HEK293T (cell line): ENCODE measurements at regions not wholly inside any gene's neighbourhood (a gene's known extent, or its start where the extent isn't known, plus 50 kb on each side); places are given as distances from the start of the nearest gene placed in this dataset.
"Not testable (repeated sequence)": the region's sequence is repeated elsewhere in the genome, so short reads cannot be mapped to it uniquely, and the experiment has no call there.

Source experiments
- CTCF ChIA-PET: fragments of 350-600 bp; formaldehyde crosslinking; extraction: SDS; loops from one replicate; lab custom pipeline; 2021; ENCODE audit warnings: antibody characterized with exemption, inconsistent platforms; lab: Yijun Ruan, JAX
- POLR2A ChIA-PET: fragments of 350-600 bp; formaldehyde crosslinking; extraction: SDS; loops from one replicate; lab custom pipeline; 2020; ENCODE audit warnings: antibody characterized with exemption, inconsistent platforms; lab: Yijun Ruan, JAX
- DNase-seq: peaks from one replicate; pipeline ENCODE4 v3.0.0; 2012; ENCODE audit warnings: mixed read lengths; ENCODE audit errors: extremely low spot score
- ARNT ChIP-seq: fragments of 450-650 bp; IDR thresholded peaks from 2 replicates; pipeline ENCODE4 v1.6.1; 2017; ENCODE audit warnings: mild to moderate bottlenecking
- BHLHE40 ChIP-seq: fragments of 450-650 bp; IDR thresholded peaks from 2 replicates; pipeline ENCODE4 v1.6.1; 2016; ENCODE audit warnings: mild to moderate bottlenecking, moderate library complexity, borderline replicate concordance
- CTBP1 ChIP-seq: fragments of 450-650 bp; IDR thresholded peaks from 2 replicates; pipeline ENCODE4 v1.6.1; 2016; ENCODE audit warnings: borderline replicate concordance
- ELF4 ChIP-seq: fragments of 450-650 bp; IDR thresholded peaks from 2 replicates; pipeline ENCODE4 v1.6.1; 2017; ENCODE audit warnings: antibody characterized with exemption
- FOXA1 ChIP-seq: fragments of 450-650 bp; IDR thresholded peaks from 2 replicates; pipeline ENCODE4 v1.6.1; 2016; ENCODE audit warnings: mild to moderate bottlenecking
- FOXK2 ChIP-seq: fragments of 450-650 bp; IDR thresholded peaks from 2 replicates; pipeline ENCODE4 v1.6.1; 2016; ENCODE audit warnings: mild to moderate bottlenecking
- FOXM1 ChIP-seq: fragments of 450-650 bp; IDR thresholded peaks from 2 replicates; pipeline ENCODE4 v1.6.1; 2017; ENCODE audit warnings: mild to moderate bottlenecking, borderline replicate concordance
- HDGF ChIP-seq: fragments of 450-650 bp; IDR thresholded peaks from 2 replicates; pipeline ENCODE4 v1.6.1; 2017; ENCODE audit warnings: antibody characterized with exemption, borderline replicate concordance
- L3MBTL2 ChIP-seq: fragments of 450-650 bp; conservative IDR thresholded peaks from 2 replicates; pipeline ENCODE4 v1.6.1; 2016; ENCODE audit warnings: mild to moderate bottlenecking
- LEF1 ChIP-seq: fragments of 450-650 bp; IDR thresholded peaks from 2 replicates; pipeline ENCODE4 v1.6.1; 2017; ENCODE audit warnings: mild to moderate bottlenecking, borderline replicate concordance
- NFRKB ChIP-seq: fragments of 450-650 bp; IDR thresholded peaks from 2 replicates; pipeline ENCODE4 v1.6.1; 2016; ENCODE audit warnings: mild to moderate bottlenecking, moderate library complexity
- SP1 ChIP-seq: fragments of 450-650 bp; IDR thresholded peaks from 2 replicates; pipeline ENCODE4 v1.6.1; 2017
- SUZ12 ChIP-seq: fragments of 450-650 bp; IDR thresholded peaks from 2 replicates; pipeline ENCODE4 v1.6.1; 2016; ENCODE audit warnings: mild to moderate bottlenecking
- TARDBP ChIP-seq: fragments of 450-650 bp; IDR thresholded peaks from 2 replicates; pipeline ENCODE4 v1.6.1; 2016
- ZNF384 ChIP-seq: fragments of 450-650 bp; IDR thresholded peaks from 2 replicates; pipeline ENCODE4 v1.6.1; 2016
- TF ChIP-seq, protein P1 (sequence below): fragments of 450-650 bp; IDR thresholded peaks from 2 replicates; pipeline ENCODE4 v1.6.1; 2016

DNA sequence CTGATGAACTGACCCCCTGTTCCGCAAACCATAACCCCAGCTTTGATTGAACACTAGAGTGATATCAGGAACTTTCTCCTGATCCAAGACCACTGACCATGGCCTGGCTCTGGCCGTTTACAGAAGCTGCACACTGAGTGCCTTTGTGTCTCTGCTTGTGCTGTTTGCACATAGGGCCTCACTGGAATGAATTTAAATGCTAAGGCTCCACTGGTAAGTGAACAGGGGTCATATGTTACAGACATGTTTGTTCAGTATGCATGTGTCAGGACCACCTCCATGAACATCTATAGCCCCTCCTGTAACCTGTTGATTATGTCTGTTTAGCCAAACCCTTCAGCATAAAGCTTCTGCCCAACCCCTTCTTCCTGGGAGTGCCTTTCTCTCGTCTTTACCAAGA is 1239.8 kb downstream of the TMEM121 start:
- TF ChIP-seq NFRKB (no peak), L3MBTL2 (no peak), TARDBP (no peak), SUZ12 (no peak), CTBP1 (no peak), SP1 (no peak)
- DNase-seq = no peak
- CTCF ChIA-PET = no interaction called here
- POLR2A ChIA-PET = no interaction called here

DNA sequence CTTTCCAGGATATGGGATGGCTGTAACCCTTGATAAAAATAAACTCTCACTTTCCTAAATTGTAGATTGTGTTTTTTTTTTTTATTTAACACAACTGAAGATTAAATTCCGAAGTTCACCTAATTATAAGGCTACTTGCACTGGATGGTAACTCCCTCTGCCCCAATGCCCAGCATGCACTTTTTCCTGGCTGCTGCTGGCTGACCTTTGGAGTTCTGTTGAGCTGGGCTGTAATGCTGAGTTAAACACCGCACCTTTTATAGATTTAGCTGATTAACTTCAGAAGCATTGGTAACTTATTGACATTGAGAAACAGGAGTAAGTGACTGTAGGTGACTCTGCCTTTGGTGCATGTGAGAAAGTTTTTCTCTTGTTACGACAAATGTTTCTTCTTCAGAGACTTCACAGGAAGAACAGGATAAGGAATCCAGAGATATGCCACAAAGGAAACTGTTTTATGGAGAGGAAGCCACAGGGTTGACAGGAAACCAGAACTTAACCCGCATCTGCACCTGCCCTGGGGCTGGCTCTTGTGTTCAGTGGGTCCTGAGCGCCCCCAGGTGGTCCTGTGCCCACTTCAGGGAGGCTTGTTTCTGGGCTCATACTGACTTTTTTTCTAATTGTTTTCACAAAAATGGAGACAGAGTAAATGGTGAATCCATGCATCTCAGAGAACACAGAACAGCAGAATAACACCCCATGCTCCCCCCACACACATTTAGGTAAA is 1240.3 kb downstream of the TMEM121 start:
- DNase-seq, CTCF ChIA-PET, POLR2A ChIA-PET: not testable (repeated sequence)

DNA sequence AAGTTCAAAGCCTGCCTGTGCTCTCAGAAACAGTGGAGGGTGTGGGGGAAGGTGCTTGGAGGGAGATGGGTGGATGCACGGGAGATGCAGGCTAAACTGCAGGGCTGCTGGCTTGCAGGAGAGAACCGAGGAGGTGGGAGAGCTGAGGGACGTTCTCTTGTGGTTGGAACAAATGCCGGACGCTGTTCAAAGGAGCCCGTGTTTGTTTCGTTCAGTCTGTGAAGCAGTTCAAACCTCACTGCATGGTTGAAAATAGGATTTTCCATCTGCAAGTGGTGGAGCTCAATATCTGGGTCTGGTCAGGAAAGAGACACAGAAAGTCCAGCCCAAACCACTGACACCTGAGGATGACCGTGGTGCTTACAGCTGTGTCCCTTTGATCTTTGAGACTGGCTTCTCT is 1241.8 kb downstream of the TMEM121 start:
- POLR2A ChIA-PET, CTCF ChIA-PET, DNase-seq: not testable (repeated sequence)

DNA sequence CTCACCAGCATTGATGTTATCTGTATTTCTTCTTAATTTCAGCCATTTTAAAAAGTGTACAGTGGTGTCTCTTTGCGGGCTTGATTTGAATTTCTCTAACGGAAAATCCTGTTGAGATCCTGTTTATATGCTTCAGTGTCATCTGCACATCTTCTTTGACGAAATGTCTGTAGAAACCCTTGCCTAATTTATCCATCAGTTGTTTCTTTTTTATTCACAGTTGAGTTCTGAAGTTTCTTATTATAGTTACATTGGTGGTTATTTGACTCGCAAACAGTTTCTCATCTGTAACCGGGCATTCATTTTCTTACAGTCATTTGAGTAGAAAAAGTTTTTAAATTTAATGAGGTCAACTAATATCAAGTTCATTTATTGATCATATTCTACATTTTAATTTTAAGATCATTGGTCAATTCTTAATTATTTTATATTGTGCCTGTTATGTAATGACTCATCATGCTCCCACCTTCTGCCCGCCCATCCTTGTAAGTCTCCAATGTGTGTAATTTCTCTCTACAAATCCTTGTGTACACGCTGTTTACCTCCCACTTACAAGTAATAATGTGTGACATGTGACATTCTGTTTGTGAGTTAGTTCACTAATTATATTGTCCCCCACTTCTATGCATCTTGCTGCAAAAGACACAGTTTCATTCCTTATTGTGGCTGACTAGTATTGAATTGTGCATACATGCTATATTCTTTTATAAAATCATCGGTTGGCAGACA is 1242.8 kb downstream of the TMEM121 start:
- CTCF ChIA-PET, POLR2A ChIA-PET, DNase-seq: not testable (repeated sequence)

DNA sequence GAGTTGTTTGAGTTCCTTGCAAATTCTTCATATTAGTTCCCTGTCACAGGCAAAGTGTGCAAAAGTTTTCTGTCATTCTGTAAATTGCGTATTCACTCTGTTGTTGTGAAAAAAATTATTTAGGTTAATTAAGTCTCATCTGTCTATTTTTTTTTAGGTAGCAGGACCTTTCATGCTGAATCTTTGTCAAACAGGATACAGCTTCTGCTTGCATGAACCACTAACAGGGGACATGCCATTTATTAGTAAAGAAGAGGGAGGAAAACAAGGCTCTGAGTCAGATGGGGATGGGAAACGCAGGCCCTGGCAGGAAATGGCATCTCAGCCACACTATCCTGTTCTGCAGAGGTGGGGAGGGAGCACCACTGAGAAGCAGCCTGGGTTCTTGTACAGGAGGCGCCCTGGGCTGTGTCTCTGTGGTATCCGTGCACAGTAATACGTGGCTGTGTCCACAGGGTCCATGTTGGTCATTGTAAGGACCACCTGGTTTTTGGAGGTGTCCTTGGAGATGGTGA is 1243.8 kb downstream of the TMEM121 start:
- CTCF ChIA-PET, DNase-seq, POLR2A ChIA-PET: not testable (repeated sequence)

DNA sequence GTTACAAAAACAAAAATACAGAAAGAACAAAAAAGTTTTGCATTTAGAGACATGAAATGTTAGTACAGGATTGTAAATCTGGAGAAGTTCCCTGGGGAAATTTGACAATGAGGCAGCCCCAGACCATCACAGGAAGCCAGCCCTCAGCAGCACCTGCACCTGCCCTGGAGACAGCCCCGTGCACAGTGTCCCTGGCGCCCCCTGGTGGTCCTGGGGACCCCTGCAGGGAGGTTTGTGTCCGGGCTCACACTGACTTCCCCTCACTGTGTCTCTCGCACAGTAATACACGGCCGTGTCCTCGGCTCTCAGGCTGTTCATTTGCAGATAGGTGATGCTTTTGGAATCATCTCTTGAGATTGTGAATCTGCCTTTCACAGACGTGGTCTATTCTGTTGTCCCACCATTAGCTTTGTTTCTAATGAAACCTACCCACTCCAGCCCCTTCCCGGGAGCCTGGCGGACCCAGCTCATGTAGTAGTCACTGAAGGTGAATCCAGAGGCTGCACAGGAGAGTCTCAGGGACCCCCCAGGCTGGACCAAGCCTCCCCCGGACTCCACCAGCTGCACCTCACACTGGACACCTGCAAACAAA is 1248.6 kb downstream of the TMEM121 start:
- CTCF ChIA-PET, POLR2A ChIA-PET, DNase-seq: not testable (repeated sequence)

DNA sequence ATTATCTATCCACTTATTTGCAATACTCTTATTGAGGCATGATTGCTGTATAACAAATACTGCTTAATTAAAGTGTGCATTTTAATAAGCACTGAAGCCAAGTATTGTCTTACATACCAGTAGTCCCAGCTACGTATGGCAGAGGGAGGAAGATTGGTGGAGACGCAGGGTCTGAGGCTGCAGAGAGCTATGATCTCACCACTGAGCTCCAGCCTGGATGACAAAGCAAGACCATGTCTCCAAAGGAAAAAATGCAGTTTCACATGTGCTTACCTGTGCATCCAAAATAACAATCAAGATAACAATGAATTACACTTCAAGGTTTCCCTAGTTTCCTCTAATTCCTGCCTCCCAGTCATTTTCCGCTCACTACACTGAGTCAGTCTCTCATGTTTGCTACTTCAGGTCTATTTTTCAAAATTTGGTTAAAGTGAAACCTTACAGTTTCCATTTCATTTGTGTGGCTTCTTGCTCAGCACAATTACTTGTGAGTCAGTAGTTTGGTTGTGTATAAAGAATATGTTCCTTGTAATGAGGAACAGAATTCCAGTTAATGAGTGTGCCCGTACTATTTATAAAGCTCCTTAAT is 1250.1 kb downstream of the TMEM121 start:
- no peak for DNase-seq
- CTCF ChIA-PET = no interaction called here
- POLR2A ChIA-PET = no interaction called here
- no peak for TF ChIP-seq ZNF384
- no peak for TF ChIP-seq HDGF
- no peak for TF ChIP-seq BHLHE40
- TF ChIP-seq L3MBTL2 = no peak
- TF ChIP-seq SUZ12 = no peak
- no peak for TF ChIP-seq FOXM1
- TF ChIP-seq ARNT = no peak
- no peak for TF ChIP-seq LEF1
- TF ChIP-seq SP1 = no peak
- no peak for TF ChIP-seq CTBP1
- TF ChIP-seq TARDBP = no peak
- TF ChIP-seq, protein P1, sequence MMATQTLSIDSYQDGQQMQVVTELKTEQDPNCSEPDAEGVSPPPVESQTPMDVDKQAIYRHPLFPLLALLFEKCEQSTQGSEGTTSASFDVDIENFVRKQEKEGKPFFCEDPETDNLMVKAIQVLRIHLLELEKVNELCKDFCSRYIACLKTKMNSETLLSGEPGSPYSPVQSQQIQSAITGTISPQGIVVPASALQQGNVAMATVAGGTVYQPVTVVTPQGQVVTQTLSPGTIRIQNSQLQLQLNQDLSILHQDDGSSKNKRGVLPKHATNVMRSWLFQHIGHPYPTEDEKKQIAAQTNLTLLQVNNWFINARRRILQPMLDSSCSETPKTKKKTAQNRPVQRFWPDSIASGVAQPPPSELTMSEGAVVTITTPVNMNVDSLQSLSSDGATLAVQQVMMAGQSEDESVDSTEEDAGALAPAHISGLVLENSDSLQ = no peak
- no peak for TF ChIP-seq ELF4

DNA sequence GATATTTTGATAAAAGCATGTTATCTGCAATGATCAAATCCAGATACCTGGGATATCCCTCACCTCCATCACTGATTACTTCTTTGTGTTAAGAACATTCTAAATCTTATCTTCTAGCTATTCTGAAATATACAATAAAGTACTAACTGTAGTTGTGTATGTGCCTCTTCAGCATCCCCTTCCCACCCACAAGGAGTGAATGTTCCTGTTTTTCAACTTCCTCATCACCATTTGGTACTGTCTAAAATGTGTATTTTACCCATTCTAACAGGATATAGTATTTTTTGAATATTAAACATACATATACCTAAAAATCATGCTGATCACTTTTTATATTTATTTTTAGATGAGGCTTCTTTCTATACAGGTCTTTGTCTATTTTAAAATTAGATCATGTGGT is 1252.6 kb downstream of the TMEM121 start:
- POLR2A ChIA-PET = no interaction called here
- TF ChIP-seq L3MBTL2 (no peak), ZNF384 (no peak), SP1 (no peak), ARNT (no peak), FOXM1 (no peak), ELF4 (no peak), NFRKB (no peak), HDGF (no peak), CTBP1 (no peak), LEF1 (no peak), FOXK2 (no peak), TARDBP (no peak), SUZ12 (no peak), FOXA1 (no peak), BHLHE40 (no peak)
- TF ChIP-seq, protein P1 = no peak
- DNase-seq = no peak
- CTCF ChIA-PET = no interaction called here
